ENCODE measurements at regions not wholly inside any gene's neighbourhood (a gene's known extent, or its start where the extent isn't known, plus 50 kb on each side); places are given as distances from the start of the nearest gene placed in this dataset.
"Not testable (repeated sequence)": the region's sequence is repeated elsewhere in the genome, so short reads cannot be mapped to it uniquely, and the experiment has no call there.

DNA sequence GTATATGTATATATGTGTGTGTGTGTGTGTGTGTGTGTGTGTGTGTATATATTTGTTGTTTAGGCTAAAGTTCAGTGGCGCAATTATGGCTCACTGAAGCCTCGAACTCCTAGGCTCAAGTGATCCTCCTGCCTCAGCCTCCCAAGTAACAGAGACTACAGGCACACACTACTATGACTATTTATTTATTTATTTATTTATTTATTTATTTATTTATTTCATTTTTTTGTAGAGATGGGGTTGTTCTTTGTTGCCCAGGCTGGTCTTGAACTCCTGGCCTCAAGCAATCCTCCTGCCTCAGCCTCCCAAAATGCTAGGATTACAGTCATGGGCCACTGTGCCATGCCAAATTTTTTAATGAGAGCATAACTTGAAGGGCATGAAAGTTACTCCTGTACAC lies 149.9 kb downstream of the FAM174A start:
- TF ChIP-seq, protein P1, sequence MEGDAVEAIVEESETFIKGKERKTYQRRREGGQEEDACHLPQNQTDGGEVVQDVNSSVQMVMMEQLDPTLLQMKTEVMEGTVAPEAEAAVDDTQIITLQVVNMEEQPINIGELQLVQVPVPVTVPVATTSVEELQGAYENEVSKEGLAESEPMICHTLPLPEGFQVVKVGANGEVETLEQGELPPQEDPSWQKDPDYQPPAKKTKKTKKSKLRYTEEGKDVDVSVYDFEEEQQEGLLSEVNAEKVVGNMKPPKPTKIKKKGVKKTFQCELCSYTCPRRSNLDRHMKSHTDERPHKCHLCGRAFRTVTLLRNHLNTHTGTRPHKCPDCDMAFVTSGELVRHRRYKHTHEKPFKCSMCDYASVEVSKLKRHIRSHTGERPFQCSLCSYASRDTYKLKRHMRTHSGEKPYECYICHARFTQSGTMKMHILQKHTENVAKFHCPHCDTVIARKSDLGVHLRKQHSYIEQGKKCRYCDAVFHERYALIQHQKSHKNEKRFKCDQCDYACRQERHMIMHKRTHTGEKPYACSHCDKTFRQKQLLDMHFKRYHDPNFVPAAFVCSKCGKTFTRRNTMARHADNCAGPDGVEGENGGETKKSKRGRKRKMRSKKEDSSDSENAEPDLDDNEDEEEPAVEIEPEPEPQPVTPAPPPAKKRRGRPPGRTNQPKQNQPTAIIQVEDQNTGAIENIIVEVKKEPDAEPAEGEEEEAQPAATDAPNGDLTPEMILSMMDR (IDR thresholded peaks at IDR 0.05), result not testable (repeated sequence)
- not testable (repeated sequence) for TF ChIP-seq POLR2A, EP300 (IDR thresholded peaks at IDR 0.05)
